ENCODE measurements at regions not wholly inside any gene's neighbourhood (a gene's known extent, or its start where the extent isn't known, plus 50 kb on each side); places are given as distances from the start of the nearest gene placed in this dataset.
A peak's percentile ranks its signal among the peaks of the same experiment; 100 is the strongest.

GRCh38 chr9:71446473-71447411 lies 321.6 kb downstream of the CEMIP2 start:
- TF ChIP-seq CTCF (IDR thresholded peaks at IDR 0.05) = peak in 3 of 6 experiments; percentile 22 to 31 (median 25)
- no peak for TF ChIP-seq POLR2A (IDR thresholded peaks at IDR 0.05)

Data from Peyer's patch (tissue), 4 donors.